GM12878 (cell line): ENCODE measurements at regions not wholly inside any gene's neighbourhood (a gene's known extent, or its start where the extent isn't known, plus 50 kb on each side); places are given as distances from the start of the nearest gene placed in this dataset.

ENCODE experiments used
- EP300 ChIP-seq, 2 experiments: fragments of 150-350 bp in 1 of 2; IDR thresholded peaks; 2 replicates each; pipeline ENCODE4 v1.6.1; 2011 to 2012; ENCODE audit warnings: low read depth in 2 of 2, low read length in 2 of 2, borderline replicate concordance in 1 of 2, improper control_type of control experiment in 1 of 2, inconsistent platforms in 1 of 2; ENCODE audit not compliant: control insufficient read depth in 1 of 2
- FOS ChIP-seq: IDR thresholded peaks from 3 replicates; pipeline ENCODE4 v1.6.1; 2011; ENCODE audit warnings: borderline replicate concordance; ENCODE audit not compliant: insufficient read length; ENCODE audit errors: extremely low read depth
- HCFC1 ChIP-seq: fragments of 150-350 bp; IDR thresholded peaks from 2 replicates; pipeline ENCODE4 v1.6.1; 2014; ENCODE audit warnings: low read length
- NKRF ChIP-seq: fragments of 450-650 bp; conservative IDR thresholded peaks from 2 replicates; pipeline ENCODE4 v1.6.1; 2017; ENCODE audit warnings: mild to moderate bottlenecking, moderate library complexity
- NRF1 ChIP-seq: conservative IDR thresholded peaks from 2 replicates; pipeline ENCODE4 v1.6.1; 2011; ENCODE audit warnings: mild to moderate bottlenecking, low read depth, low read length, improper control_type of control experiment
- POLR2A ChIP-seq: IDR thresholded peaks from 2 replicates; pipeline ENCODE4 v1.6.1; 2011; ENCODE audit warnings: low read depth, mild to moderate bottlenecking, low read length
- YY1 ChIP-seq: IDR thresholded peaks from 2 replicates; pipeline ENCODE4 v1.6.1; 2011; ENCODE audit warnings: low read depth, mild to moderate bottlenecking, low read length
- TF ChIP-seq, protein P1 (sequence below), 3 experiments: IDR thresholded peaks in 2 of 3; conservative IDR thresholded peaks in 1 of 3; 2 replicates each; pipeline ENCODE4 v1.5.1; 2011; ENCODE audit warnings: low read depth in 3 of 3, low read length in 3 of 3, mild to moderate bottlenecking in 3 of 3, control low read depth in 2 of 3, moderate library complexity in 2 of 3, inconsistent platforms in 1 of 3, mixed read lengths in 1 of 3; ENCODE audit not compliant: control insufficient read depth in 2 of 3, insufficient read depth in 1 of 3; ENCODE audit errors: extremely low read depth in 1 of 3
- TF ChIP-seq, protein P2 (sequence below): IDR thresholded peaks from 2 replicates; pipeline ENCODE4 v1.6.1; 2011; ENCODE audit warnings: borderline replicate concordance, low read depth, mild to moderate bottlenecking, moderate library complexity, low read length; ENCODE audit not compliant: insufficient read depth, poor library complexity, severe bottlenecking

- TF ChIP-seq, protein P1, sequence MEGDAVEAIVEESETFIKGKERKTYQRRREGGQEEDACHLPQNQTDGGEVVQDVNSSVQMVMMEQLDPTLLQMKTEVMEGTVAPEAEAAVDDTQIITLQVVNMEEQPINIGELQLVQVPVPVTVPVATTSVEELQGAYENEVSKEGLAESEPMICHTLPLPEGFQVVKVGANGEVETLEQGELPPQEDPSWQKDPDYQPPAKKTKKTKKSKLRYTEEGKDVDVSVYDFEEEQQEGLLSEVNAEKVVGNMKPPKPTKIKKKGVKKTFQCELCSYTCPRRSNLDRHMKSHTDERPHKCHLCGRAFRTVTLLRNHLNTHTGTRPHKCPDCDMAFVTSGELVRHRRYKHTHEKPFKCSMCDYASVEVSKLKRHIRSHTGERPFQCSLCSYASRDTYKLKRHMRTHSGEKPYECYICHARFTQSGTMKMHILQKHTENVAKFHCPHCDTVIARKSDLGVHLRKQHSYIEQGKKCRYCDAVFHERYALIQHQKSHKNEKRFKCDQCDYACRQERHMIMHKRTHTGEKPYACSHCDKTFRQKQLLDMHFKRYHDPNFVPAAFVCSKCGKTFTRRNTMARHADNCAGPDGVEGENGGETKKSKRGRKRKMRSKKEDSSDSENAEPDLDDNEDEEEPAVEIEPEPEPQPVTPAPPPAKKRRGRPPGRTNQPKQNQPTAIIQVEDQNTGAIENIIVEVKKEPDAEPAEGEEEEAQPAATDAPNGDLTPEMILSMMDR (IDR thresholded peaks at IDR 0.05 in 2 of 3, conservative IDR thresholded peaks at IDR 0.05 in 1 of 3; ENCODE audit: control insufficient read depth in 2 of 3, extremely low read depth in 1 of 3, insufficient read depth in 1 of 3, low read depth in 3 of 3, low read length in 3 of 3) = no peak
- TF ChIP-seq NRF1 = no peak
- no peak for TF ChIP-seq YY1
- TF ChIP-seq HCFC1 = no peak
- no peak for TF ChIP-seq EP300 (IDR thresholded peaks at IDR 0.05; ENCODE audit: borderline replicate concordance in 1 of 2, control insufficient read depth in 1 of 2, low read depth in 2 of 2, low read length in 2 of 2)
- TF ChIP-seq, protein P2, sequence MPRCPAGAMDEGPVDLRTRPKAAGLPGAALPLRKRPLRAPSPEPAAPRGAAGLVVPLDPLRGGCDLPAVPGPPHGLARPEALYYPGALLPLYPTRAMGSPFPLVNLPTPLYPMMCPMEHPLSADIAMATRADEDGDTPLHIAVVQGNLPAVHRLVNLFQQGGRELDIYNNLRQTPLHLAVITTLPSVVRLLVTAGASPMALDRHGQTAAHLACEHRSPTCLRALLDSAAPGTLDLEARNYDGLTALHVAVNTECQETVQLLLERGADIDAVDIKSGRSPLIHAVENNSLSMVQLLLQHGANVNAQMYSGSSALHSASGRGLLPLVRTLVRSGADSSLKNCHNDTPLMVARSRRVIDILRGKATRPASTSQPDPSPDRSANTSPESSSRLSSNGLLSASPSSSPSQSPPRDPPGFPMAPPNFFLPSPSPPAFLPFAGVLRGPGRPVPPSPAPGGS = no peak
- no peak for TF ChIP-seq POLR2A
- no peak for TF ChIP-seq NKRF
- TF ChIP-seq FOS = no peak
Measured at GRCh38 chr14:31942166-31942841, 134.8 kb upstream of the ARHGAP5 start.
